GM21723 (cell line): ENCODE measurements at regions not wholly inside any gene's neighbourhood (a gene's known extent, or its start where the extent isn't known, plus 50 kb on each side); places are given as distances from the start of the nearest gene placed in this dataset.

Experiments used
- ATAC-seq: cut with Tn5 transposase; IDR thresholded peaks from one replicate; pipeline ENCODE4 v1.9.1; 2021; ENCODE audit warnings: mild to moderate bottlenecking, moderate library complexity; ENCODE audit not compliant: unreplicated experiment

DNA sequence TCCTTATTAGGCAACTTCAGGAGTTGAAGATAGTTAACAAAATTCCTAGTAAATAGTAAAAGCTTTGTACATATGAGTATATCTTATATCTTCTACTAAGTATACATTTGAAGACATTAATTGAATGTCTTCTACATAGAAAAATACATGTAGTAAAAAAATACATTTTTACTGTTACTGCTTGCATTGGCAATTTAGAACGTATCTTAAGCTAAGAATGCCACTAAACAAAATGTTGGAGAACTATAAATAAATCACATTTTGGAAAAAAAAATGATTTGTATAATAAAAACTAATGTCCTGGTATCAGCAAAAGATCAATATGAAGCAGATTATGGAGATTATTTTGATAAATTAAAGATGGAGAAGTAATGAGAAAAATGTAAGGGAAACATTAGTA is 434.2 kb upstream of the SLC8A1 start:
- ATAC-seq: no peak

GRCh38 chr2:40886655-40887054 is 434.8 kb upstream of the SLC8A1 start:
- ATAC-seq: no peak

DNA sequence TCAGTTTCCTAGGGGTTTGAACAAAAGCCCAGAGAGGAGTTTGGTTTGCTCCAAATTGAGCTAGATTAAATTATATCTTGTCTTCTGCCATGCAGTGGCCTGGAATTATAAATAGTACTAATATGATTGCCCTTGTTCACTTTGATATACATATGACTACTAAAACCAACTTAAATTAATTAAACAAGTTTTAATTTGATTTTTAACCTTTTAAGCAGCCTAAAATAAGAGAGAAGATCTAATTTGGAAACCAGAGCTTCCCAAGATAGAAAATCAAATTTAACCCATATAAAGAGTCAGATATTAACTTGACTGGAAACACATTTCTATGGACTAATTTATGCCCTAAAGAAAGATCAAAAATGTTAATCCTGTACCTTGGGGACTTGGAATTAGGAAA is 444.5 kb upstream of the SLC8A1 start:
- ATAC-seq: no peak

DNA sequence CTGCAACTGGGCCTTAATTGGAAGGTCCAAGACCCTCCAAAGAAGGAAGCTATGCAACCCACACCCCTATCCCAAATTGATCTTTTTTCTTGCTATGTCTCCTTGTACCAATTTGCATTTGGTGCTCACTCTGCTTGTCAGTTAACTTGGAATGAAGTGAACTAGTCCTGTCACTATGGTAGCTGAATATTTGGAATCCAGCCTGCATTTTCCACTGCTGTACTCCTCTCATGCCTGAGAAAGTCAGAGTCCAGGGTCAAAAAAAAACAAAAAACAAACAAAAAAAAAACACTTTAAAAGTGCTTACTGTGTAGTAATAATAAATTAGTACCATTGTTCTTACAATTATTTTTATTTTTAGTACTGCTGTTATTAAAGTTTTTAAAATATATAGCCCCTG is 462.8 kb upstream of the SLC8A1 start:
- no peak for ATAC-seq

DNA sequence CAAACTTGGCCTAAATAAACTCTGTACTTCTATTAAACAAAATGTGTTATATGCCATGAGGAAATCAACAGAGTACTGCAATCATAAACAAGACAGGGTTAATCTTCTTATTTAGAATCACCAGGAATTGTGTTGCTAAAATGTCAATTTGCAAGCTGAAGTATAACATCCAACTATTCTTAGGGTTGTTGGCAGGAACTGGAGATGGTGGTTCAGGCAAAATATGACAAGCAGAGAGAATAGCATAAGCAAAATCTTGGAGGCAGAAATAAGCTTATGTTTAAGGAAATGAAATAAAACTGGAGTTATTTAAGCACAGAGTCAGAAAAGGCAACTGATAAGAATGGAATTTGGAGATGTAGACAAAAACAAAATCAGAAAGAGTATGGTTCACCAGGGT is 463.8 kb upstream of the SLC8A1 start:
- no peak for ATAC-seq

GRCh38 chr2:40935349-40935748 is 483.5 kb upstream of the SLC8A1 start:
- no peak for ATAC-seq

DNA sequence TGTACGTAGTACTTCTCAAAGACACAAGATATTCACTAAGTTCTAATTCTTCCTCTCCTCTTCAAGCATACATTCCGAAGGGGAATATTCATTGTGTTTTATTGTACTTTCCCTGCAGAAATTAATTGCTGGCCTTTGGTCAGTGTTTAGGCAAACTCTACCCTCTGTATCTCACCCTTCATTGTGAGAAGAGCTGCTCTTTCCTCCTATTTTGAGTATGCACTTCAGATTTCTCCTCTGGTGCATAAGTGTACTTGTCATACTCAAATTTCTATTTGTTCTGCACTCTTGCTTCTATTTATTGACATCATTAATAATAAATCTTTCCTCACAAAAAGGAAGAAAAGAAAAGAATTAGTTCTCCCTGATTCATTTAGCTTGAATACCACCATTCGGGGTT is 485.4 kb upstream of the SLC8A1 start:
- no peak for ATAC-seq

DNA sequence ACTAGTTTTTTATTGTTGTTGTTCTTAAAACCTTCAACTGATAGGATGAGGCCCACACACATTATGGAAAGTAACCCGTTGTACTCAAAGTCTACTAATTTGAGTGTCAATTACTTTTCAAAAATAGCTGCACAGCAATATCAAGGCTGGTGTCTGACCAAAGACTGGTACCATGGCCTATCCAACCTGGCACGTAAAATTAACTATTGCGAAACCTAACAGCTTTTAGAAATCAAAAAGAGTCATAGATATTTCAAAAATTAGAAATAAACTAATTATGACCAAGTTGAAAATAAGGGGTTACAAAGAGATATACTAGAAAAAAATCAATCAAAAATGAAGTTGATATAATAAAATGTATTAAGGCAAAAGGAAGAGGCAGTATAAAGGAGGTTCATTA is 501.5 kb upstream of the SLC8A1 start:
- no peak for ATAC-seq

DNA sequence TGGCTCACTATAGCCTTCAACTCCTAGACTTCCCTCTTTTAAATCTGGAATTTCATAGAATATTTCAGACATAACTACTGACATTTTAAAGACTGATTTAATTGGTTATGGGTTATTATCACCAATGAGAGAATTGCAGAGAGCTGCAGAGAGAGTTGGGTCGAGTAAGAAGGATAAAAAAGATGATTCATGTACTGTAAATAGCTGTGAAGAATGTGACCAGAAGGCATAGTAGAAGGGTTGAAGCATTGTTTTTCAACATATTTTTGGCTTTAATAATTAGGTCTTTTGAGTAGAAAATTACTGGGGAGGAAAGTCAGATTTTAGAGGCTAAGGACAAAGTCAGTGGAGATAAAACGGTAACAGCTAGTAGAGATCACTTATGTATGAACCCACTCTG is 503.2 kb upstream of the SLC8A1 start:
- no peak for ATAC-seq

GRCh38 chr2:40955635-40956034 is 503.7 kb upstream of the SLC8A1 start:
- no peak for ATAC-seq

GRCh38 chr2:40957508-40957907 is 505.6 kb upstream of the SLC8A1 start:
- ATAC-seq: no peak

- no peak for ATAC-seq
Measured at GRCh38 chr2:40962026-40962425, 510.1 kb upstream of the SLC8A1 start.

DNA sequence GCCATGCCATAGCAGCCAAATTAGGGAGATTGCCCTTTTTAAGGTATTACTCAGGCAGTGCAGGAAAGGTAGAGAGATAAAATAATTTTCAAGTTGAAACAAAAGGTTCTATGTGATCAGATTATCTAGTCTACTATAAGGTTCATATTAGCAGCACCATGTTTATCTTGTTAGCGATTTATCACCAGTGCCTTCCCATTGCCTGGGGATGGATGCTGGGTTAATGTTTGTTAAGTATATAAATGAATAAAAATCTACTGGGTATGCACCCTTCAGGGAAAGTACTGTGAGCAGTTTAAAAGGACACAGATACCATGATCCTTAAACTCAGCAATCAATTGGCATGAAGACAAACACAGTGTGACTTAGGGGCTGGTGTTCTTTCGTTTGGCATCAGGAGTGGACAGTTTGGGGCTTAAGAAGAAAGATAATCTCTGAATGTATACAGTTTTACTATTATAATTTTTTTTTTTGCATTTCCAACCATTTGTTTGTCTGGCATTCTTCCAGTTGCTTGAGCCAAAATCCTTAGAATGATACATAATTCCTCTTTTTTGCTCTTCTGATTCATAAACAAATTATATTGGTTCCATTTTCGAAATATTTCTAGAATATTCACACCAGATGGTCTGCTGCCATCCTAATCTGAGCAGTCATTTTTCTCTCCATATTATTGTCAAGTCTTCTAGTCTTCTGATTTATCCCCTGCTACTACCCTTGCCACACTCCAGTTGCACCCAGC is 512.8 kb upstream of the SLC8A1 start:
- no peak for ATAC-seq

DNA sequence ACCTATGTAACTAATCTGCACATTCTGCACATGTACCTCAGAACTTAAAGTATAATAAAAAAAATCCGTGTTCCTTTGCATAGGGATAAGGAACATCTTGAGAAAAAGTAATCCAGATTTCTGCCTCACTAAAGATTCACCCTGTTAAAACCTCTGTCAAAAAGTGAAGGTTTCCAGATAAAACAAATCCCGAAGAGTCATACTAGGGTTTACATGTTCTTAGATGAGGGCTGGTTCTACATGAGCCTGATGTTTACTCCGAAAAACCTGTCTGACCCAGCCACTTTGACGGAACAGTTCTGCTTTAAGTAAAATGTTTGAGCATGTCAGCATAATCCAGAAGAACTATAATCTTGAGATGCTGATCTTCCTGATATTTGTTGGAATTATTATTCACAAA is 515.6 kb upstream of the SLC8A1 start:
- ATAC-seq: no peak

DNA sequence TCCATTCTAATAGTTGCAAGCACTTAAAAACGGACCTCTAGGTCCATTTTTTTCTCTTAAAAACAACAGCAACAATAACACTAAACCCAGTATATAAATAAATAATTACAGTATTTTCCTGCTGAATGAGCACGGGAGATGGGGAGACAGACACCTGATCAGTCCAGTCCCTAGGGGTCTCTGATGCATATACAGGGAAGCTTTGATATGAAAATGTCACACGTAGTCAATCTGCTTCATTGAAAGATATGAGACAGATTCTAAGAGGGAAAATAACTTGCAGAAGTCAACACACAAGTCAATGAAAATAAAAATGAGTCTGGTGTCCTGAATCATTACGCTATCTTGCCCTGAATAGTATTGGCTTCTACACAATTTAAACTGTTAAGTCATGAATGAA is 523.3 kb upstream of the SLC8A1 start:
- ATAC-seq: no peak

- no peak for ATAC-seq
Measured at GRCh38 chr2:40997362-40997761, 545.5 kb upstream of the SLC8A1 start.

DNA sequence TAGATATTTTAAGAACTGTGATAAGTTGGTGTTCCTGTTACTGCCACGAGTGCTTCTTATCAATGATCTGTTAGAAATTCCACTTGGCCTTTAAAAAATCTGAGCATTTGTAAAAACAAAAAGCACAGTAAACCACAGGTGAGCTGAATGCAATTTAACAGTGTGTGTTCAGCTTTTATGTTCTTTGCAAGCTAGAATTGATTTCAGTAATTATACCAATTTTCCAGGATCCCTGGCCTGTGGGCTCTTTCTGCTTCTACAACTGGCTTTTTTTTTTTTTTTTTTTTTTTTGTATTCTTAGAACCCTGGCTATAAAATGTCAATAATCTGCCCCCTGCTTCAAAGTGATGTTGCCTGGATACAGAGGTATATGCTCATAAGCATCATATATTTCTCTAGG is 548.5 kb upstream of the SLC8A1 start:
- no peak for ATAC-seq

DNA sequence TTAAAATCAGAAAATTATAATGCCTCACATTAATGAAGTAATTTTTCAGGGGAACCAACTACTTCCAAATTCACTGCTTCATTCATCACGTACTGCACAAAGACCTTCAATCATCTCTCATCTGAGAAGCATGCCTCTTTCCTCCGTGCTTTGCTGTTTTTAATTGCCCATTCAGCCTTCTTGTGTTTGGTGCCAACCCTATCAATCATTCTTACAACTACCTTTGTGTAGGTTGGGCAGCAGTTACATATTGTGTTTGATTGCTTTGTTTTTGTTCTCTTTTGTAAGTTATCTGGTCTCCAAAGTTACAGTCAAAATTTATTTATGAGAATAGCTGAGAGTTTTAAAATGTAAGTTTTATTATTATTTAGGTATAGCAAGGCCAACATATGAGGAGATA is 549.0 kb upstream of the SLC8A1 start:
- ATAC-seq: no peak

- ATAC-seq: no peak
Measured at GRCh38 chr2:41004700-41005099, 552.8 kb upstream of the SLC8A1 start.

DNA sequence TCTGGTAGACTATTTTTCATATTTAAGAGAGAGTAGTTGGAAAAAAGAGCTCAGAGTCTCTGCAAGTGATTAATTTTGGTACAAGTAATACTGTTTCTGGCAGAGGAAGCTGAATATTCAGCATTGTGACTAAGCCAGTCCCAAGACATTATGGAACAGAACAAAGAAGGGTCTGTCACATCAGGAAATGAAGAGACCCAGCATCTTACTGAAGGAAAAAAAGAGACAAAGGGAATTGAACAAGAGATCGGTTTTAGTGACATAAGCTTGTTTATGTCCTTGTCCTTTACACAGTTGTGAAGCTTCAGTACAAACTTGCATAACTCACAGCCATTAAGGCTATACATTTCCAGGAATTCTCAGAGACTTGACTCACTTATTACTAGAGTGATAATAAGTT is 568.5 kb upstream of the SLC8A1 start:
- no peak for ATAC-seq

- no peak for ATAC-seq
Measured at GRCh38 chr2:41024816-41025215, 572.9 kb upstream of the SLC8A1 start.

GRCh38 chr2:41026613-41027012 is 574.7 kb upstream of the SLC8A1 start:
- no peak for ATAC-seq

DNA sequence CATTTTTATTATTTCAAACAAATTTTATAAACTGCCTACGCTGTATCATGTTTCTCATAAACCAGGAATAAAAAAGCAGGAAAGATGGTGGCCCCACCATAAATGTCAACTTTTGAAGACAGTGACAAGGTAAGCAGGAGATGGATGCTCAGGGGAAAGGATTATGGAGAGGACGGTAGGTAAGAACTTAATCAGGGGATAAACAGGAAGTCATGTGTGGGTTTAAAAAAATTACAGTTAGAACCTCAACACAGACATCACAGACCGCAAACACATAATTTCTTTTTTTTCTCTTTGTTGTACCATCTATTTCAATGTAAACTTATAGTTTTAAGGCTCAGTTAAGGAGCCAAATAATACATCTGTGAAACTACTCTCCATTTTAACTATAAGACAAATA is 575.2 kb upstream of the SLC8A1 start:
- ATAC-seq: no peak
